ENCODE measurements at regions not wholly inside any gene's neighbourhood (a gene's known extent, or its start where the extent isn't known, plus 50 kb on each side); places are given as distances from the start of the nearest gene placed in this dataset.

- TF ChIP-seq, protein P1, sequence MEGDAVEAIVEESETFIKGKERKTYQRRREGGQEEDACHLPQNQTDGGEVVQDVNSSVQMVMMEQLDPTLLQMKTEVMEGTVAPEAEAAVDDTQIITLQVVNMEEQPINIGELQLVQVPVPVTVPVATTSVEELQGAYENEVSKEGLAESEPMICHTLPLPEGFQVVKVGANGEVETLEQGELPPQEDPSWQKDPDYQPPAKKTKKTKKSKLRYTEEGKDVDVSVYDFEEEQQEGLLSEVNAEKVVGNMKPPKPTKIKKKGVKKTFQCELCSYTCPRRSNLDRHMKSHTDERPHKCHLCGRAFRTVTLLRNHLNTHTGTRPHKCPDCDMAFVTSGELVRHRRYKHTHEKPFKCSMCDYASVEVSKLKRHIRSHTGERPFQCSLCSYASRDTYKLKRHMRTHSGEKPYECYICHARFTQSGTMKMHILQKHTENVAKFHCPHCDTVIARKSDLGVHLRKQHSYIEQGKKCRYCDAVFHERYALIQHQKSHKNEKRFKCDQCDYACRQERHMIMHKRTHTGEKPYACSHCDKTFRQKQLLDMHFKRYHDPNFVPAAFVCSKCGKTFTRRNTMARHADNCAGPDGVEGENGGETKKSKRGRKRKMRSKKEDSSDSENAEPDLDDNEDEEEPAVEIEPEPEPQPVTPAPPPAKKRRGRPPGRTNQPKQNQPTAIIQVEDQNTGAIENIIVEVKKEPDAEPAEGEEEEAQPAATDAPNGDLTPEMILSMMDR (IDR thresholded peaks at IDR 0.05; ENCODE audit: low read length): no peak
- TF ChIP-seq EZH2 (IDR thresholded peaks at IDR 0.05; ENCODE audit: borderline replicate concordance, low read length): no peak
Observed at GRCh38 chr2:64837925-64838641, 151.1 kb upstream of the SLC1A4 start.

Data from OCI-LY1 (cell line).